Skeletal muscle cell (primary cell): ENCODE measurements at regions not wholly inside any gene's neighbourhood (a gene's known extent, or its start where the extent isn't known, plus 50 kb on each side); places are given as distances from the start of the nearest gene placed in this dataset.
"Not testable (repeated sequence)": the region's sequence is repeated elsewhere in the genome, so short reads cannot be mapped to it uniquely, and the experiment has no call there.

Experiments
- DNase-seq: peaks from one replicate; pipeline ENCODE4 v3.0.0-alpha.2; 2010; ENCODE audit warnings: low read depth
- H3K4me3 ChIP-seq: 2 replicates; pipeline ENCODE4 v1.5.1; 2011; ENCODE audit warnings: low read depth, mild to moderate bottlenecking, control low read depth, low read length, moderate library complexity

- no peak for DNase-seq
- H3K4me3 ChIP-seq: no peak overlapping the region
Measured at GRCh38 chr6:88502391-88502790, 336.2 kb upstream of the CNR1 start.

DNA sequence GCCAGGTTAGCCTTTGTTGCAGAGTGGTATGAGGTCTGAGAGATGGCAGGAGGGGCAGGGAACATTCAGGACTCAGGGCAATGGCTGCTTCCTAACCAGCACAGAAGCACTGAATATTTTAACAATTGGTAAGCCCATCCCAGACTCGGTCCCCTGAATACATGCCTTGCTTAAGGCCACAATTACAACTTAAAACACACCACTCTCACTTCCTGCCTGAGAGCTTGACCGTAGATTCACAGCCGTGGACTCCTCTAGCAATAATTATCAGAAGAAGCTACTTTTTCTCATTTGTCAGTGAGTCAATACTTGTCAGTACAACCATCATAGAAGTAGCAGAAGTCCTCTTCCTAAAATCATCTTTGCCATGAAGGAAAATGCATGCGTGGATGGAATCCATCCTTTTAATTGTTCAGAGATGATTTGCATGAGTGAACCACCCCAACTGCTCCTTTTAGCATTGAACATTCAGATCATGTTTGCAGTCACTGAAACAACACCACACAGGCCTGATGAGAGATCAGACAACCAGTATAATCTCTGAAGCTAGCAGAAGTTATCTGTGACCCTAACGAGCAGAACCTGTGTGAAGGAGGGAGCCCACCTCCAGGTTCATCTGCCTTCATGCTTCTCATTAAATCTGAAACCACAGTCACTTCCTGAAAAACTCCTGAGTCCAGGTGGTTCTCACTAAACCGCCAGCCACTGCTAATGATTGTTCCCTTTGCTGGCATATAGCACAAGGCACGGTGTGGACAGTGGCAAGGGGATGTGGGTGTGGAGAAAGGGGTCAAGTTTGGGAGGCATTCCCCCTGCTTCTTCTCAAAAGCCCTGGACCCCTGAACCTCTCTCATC is 333.9 kb upstream of the CNR1 start:
- no peak overlapping the region for H3K4me3 ChIP-seq
- DNase-seq: no peak

GRCh38 chr6:88499436-88499835 is 333.3 kb upstream of the CNR1 start:
- DNase-seq: no peak
- H3K4me3 ChIP-seq: no peak overlapping the region

GRCh38 chr6:88497403-88497802 is 331.3 kb upstream of the CNR1 start:
- not testable (repeated sequence) for DNase-seq, H3K4me3 ChIP-seq

DNA sequence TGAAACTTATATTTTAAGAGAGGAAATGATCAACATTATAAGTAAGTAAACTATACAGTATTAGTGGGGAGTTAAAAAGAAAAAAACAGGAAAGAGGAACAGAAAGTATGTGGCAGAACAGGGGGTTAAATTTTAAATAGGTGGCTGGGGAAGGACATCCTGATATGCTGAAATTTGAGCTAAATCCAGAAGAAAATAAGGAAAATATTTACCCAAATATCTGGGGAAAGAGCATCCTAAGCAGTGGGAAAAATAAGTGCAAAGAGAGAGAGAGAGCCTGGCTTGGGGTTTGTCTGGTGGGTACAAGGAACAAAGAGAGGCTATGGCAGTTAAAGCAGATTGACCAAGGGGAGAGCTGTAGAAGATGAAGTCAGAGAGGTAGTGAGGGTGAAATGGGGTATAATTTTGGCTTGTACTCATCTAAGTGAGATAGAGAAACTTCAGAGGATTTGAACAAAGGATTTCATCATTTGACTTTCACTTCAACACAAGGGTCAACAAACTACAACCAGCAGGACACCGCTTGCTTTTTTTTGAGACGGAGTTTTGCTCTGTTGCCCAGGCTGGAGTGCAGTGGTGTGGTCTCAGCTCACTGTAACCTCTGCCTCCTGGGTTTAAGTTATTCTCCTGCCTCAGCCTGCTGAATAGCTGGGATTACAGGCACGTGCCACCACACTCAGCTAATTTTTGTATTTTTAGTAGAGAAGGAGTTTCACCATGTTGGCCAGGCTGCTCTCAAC is 328.4 kb upstream of the CNR1 start:
- H3K4me3 ChIP-seq: no peak overlapping the region
- DNase-seq: no peak

- DNase-seq: no peak
- H3K4me3 ChIP-seq: no peak overlapping the region
Measured at GRCh38 chr6:88493717-88494116, 327.6 kb upstream of the CNR1 start.

DNA sequence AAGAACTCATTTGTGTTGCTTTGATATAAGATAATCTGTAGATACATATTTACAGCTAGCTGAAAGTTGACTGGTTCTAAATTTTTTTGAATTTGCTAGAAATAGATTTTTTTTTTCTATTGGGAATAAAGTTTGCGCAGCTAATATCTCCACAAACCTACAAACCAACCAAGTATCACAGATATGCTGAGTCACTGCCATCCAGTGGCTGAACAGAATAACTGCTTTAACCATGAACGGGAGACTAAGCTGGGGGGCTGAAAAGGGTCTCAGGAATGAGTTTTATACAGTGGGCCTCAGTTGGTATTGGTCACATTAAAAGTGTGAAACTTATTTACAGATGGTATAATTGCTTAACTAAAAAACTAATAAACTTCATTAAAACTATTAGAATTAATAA is 326.7 kb upstream of the CNR1 start:
- no peak overlapping the region for H3K4me3 ChIP-seq
- DNase-seq: peak; percentile 7

DNA sequence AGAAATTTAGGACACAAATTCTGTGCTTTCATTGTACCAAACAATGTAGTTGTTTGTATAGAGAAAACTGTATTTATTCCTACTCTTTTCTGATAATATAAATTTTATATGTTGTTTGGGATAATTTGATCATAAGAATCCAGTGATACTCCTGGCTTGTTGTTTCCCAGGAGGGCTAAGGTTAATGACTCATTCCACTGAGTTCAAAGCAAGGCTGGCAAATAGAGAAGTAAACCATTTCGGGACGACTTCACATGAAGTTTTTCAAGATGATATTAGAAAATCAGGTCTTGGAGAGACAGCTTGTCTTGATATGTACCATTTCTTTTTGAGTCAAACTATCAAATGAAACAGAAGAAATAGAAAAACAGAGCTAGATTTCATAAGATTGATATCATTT is 326.1 kb upstream of the CNR1 start:
- H3K4me3 ChIP-seq: no peak overlapping the region
- DNase-seq: no peak

DNA sequence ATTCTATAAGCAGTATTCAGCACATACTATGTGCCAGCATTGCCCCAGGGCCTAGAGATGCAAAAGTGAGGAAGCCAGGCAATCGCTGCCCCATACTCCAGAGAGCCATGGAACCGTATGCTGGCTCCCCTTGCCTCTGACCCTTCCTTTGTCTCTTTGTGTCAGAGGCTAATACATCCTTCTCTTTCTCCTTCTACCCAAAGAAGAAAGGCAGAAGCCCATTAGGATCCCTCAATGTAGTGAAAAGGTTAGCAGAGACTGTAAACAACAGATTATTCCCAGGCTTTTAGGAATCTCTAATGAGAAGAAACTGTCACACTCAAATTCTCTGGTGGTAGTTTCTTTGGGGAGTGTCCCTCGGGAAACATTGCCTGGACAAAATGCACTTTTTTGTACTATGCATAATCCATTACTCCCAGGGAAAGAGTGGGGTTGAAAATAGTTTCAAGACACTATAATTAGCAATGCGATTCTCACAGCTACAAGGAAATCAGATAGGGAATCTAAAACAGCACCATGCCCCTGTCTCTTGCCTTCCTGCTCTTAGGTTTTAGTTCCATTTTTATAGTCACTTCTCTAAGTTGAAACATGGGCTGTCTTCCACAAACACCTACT is 325.2 kb upstream of the CNR1 start:
- no peak for DNase-seq
- H3K4me3 ChIP-seq: no peak overlapping the region

- H3K4me3 ChIP-seq: no peak overlapping the region
- DNase-seq: peak; percentile 54
Measured at GRCh38 chr6:88490908-88491264, 324.7 kb upstream of the CNR1 start.

DNA sequence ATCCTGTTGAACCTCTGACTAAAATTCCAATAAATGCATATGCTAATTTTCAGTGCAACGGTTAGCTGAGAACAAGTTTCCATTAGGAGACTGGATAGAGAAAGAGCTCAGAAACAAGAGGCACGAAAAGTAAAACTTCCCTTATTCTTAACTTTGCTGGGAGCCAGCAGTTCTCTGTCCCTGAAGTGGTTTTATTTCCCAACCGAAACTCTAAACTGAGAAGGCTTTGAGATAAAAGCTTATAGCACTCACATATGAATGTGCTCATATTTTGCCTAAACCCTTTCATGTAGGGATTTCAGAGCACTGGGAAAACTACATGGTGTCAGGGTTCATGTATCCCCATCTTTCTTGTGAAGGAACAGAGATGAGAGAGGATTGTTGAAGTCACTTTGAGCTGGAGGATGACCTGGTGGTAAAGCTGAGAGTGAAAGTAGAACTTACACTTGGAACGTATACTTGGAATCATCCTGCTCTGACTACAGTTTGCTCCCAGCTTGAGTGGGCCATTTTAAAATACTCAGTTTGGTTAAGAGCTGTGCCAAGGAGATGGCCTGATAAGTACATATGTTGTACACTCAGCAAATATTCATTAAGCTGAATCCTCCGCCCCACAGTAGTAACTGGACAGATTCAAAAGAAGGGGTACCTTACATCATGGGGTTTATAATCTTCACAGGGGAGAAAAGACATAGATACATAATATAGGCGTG is 324.2 kb upstream of the CNR1 start:
- H3K4me3 ChIP-seq: no peak overlapping the region
- DNase-seq: peak; percentile 1

DNA sequence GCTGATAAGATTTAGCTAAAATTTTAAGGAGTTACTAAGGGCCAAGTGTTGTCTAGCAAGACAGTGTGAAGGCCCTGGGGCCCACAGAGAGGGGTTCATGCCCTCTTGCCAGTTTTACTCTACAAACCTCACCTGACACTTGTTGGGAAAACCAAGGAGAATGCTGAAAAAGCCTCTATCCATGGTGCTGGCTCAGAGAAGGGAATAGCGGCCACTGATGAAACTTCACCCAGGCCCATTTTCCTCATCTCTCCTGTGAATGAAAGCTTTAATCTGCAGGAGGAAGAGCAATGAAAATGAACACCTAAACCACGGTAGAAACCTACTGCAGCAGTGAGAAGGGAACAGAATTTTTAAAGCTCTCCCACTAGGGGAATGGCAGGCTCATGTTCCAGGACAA is 317.3 kb upstream of the CNR1 start:
- DNase-seq: no peak
- no peak overlapping the region for H3K4me3 ChIP-seq

DNA sequence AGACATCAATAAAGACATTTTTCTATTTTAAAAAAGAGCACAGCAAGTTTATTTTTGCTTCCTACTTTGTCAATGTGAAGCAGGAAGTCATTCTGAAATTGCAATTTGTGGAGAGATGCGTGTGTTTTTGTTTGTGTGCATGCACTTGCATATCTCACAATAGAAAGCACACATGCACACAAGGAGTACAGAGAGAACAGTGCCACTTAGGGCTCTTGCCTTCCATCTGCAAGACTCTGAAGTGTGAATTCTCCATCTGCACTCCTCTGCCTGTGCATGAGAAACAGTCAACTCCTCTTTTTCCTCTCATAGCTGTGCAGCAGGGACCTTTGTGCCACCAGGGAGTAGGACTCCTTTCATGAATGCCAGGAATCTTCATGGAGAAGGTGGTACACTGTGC is 316.3 kb upstream of the CNR1 start:
- no peak for DNase-seq
- no peak overlapping the region for H3K4me3 ChIP-seq

DNA sequence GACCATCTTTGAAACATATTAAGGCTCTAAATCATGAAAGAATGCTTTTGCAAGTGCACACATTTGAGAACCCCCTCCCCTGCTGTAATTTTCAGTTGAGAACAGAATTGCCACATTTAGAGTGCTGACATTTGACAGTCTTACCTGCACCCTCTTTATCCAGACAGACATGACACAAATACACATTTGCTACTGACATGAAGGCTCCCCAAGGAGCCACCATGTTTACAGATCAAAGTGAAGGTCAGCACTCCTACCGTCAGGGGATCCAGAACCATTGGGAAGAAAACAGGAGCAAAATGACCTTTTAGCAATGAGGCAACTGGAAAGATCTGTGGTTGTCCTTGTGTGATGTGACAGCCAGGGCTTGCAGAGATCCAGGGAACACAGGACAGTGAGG is 315.4 kb upstream of the CNR1 start:
- H3K4me3 ChIP-seq: no peak overlapping the region
- DNase-seq: no peak

GRCh38 chr6:88480816-88481215 is 314.7 kb upstream of the CNR1 start:
- H3K4me3 ChIP-seq: no peak overlapping the region
- no peak for DNase-seq

- H3K4me3 ChIP-seq: no peak overlapping the region
- no peak for DNase-seq
Measured at GRCh38 chr6:88477413-88477812, 311.3 kb upstream of the CNR1 start.

- H3K4me3 ChIP-seq: no peak overlapping the region
- no peak for DNase-seq
Measured at GRCh38 chr6:88476388-88476787, 310.2 kb upstream of the CNR1 start.

DNA sequence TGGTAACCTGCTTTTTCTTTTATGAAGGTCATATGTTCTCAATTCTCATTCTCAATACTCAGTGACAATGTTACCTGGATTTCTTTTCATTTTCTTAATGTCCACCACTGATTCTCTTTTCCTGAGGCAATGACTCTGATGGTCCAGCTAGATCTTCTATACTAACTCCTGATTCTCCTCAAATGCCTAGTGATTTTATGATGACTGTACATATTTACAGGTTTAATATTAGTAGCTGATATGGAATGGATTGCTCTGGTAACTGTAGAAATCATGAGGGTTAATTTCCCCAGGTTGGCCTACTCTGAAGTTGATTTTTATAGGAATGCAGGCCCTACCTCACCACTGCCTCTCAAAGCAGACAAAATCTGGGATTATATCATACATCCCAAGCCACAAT is 308.6 kb upstream of the CNR1 start:
- H3K4me3 ChIP-seq: no peak overlapping the region
- no peak for DNase-seq

DNA sequence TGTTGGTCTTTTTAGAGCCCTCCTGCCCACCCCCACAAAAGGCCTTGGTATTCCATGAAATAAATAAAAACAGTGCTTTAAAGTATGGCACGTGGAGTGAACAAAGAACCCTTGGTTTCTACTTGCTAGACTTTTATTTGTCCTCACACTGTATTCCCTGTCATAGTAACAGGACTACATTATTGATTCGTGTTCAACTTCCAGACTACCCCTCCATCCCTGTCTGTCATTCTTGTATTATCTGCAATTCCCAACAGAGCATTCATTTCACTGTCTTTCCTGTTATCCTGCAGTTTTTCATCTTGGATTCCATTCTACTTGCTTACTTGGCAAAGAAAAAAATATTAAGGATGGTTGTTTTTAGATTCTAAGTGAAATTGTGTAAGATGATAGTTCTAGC is 307.4 kb upstream of the CNR1 start:
- no peak for DNase-seq
- H3K4me3 ChIP-seq: no peak overlapping the region
